Transverse colon (tissue), 4 donors: ENCODE measurements at regions not wholly inside any gene's neighbourhood (a gene's known extent, or its start where the extent isn't known, plus 50 kb on each side); places are given as distances from the start of the nearest gene placed in this dataset.

Source experiments
- DNase-seq: peaks from one replicate; pipeline ENCODE4 v3.0.0-alpha.2; 2019
- H3K27ac ChIP-seq, 4 donors: fragments of 200-600 bp; sonication (generic); 2 replicates each; pipeline ENCODE4 v1.5.1; 2016 to 2018; ENCODE audit warnings: inconsistent platforms in 4 of 4
- H3K27me3 ChIP-seq: fragments of 200-600 bp; sonication (generic); 2 replicates; pipeline ENCODE4 v1.5.1; 2017; ENCODE audit warnings: inconsistent platforms
- H3K36me3 ChIP-seq, 4 donors: fragments of 200-600 bp; sonication (generic); 2 replicates each; pipeline ENCODE4 v1.5.1; 2017 to 2019; ENCODE audit warnings: inconsistent platforms in 4 of 4
- H3K4me1 ChIP-seq, 4 donors: fragments of 200-600 bp; sonication (generic); 2 replicates each; pipeline ENCODE4 v1.5.1; 2017 to 2020; ENCODE audit warnings: inconsistent platforms in 4 of 4
- H3K4me3 ChIP-seq, 4 donors: fragments of 200-600 bp; sonication (generic); 1 replicate in 1 of 4; 2 replicates in 3 of 4; pipeline versions ENCODE4 v1.5.1 to v1.6.1; 2017 to 2019; ENCODE audit warnings: inconsistent platforms in 4 of 4
- H3K9me3 ChIP-seq, 2 donors: fragments of 200-600 bp; sonication (generic); 2 replicates each; pipeline ENCODE4 v1.5.1; 2017 to 2019; ENCODE audit warnings: inconsistent platforms in 2 of 2
- CTCF ChIP-seq, 5 experiments: fragments of 200-600 bp in 3 of 5; fragments of 450-650 bp in 2 of 5; sonication (generic) in 3 of 5; IDR thresholded peaks; 1 replicate in 2 of 5; 2 replicates in 3 of 5; pipeline ENCODE4 v1.5.1; 2016 to 2017; ENCODE audit warnings: antibody characterized with exemption in 5 of 5, inconsistent platforms in 3 of 5, mild to moderate bottlenecking in 2 of 5, moderate library complexity in 1 of 5
- EP300 ChIP-seq: sonication (generic); formaldehyde crosslinking; IDR thresholded peaks from one replicate; pipeline ENCODE4 v1.6.1; 2017; ENCODE audit warnings: antibody characterized with exemption, low read depth
- POLR2A ChIP-seq: fragments of 450-650 bp; IDR thresholded peaks from one replicate; pipeline ENCODE4 v1.6.1; 2016; ENCODE audit warnings: antibody characterized with exemption, mild to moderate bottlenecking, moderate library complexity
- POLR2AphosphoS5 ChIP-seq, 3 donors: sonication (generic); formaldehyde crosslinking; IDR thresholded peaks; one replicate each; pipeline ENCODE4 v1.6.1; 2016; ENCODE audit warnings: antibody characterized with exemption in 3 of 3
- WGBS, 2 donors: methylation state at CpG; one replicate each; pipeline ENCODE4 v1.1.5; 2018; ENCODE audit warnings: low coverage in 1 of 2; 5-methylcytosine and 5-hydroxymethylcytosine counted together
- in situ Hi-C, 4 donors: fragments of 200-750 bp; cut with MboI; loops; one replicate each; pipeline versions ENCODE4 v1.15.0 to v1.15.1; 2017; ENCODE audit warnings: low sequenced_read_pairs in 3 of 4, low pct_ligation_motif_present in 1 of 4, low pct_unique_long_range_greater_than_20kb in 1 of 4
- intact Hi-C: fragments of 100-400 bp; cut with DNase I; formaldehyde crosslinking; loops from one replicate; pipeline ENCODE4 v1.15.1; 2023; ENCODE audit warnings: low total_unique reads

GRCh38 chr10:30759423-30759822, 129.9 kb upstream of the LYZL2 start:
- DNase-seq, result no peak
- H3K27me3 ChIP-seq, result no peaks in the 10 kb centered on the region
- peaks cover 0 to 7% (median 5%) of the 10 kb centered on the region in 4 donors for H3K4me1 ChIP-seq
- in situ Hi-C loops (loop anchor here in 1 of 4 donors (25.0 kb wide), 1 partner anchor 728 kb away; no protein-coding TSS in a partner anchor), intact Hi-C loops (no loop called here)
- no peaks in the 10 kb centered on the region for H3K9me3 ChIP-seq
- H3K36me3 ChIP-seq, result no peaks in the 10 kb centered on the region
- WGBS, 2 donors, result 30 to 44% methylated on average over 1 to 3 of the region's 3 CpGs
- H3K27ac ChIP-seq, result peak overlapping the region; percentile 6 to 58 (median 36)
- no peak for TF ChIP-seq CTCF (IDR thresholded peaks at IDR 0.05)
- TF ChIP-seq POLR2A, result no peak
- TF ChIP-seq POLR2AphosphoS5 (IDR thresholded peaks at IDR 0.05), result no peak
- no peak for TF ChIP-seq EP300
- H3K4me3 ChIP-seq, result no peak overlapping the region

- Histone ChIP-seq H3K27ac (no peak overlapping the region), H3K27me3 (no peaks in the 10 kb centered on the region), H3K4me1 (peaks cover 0 to 5% (median 4%) of the 10 kb centered on the region in 4 donors), H3K4me3 (no peak overlapping the region), H3K9me3 (no peaks in the 10 kb centered on the region), H3K36me3 (no peaks in the 10 kb centered on the region)
- WGBS, 2 donors, result 45 to 62% methylated on average over 1 of the region's 1 CpG
- TF ChIP-seq POLR2AphosphoS5 (IDR thresholded peaks at IDR 0.05) (no peak), EP300 (no peak), POLR2A (no peak), CTCF (IDR thresholded peaks at IDR 0.05) (no peak)
- intact Hi-C loops, result no loop called here
- DNase-seq, result no peak
- in situ Hi-C loops, result loop anchor here in 1 of 4 donors (25.0 kb wide), 1 partner anchor 729 kb away; no protein-coding TSS in a partner anchor
Measured at GRCh38 chr10:30758338-30758737, 128.8 kb upstream of the LYZL2 start.

- Histone ChIP-seq H3K36me3 (no peaks in the 10 kb centered on the region), H3K9me3 (no peaks in the 10 kb centered on the region), H3K27ac (no peak overlapping the region), H3K4me1 (peaks cover 0 to 5% (median 3%) of the 10 kb centered on the region in 4 donors), H3K27me3 (no peaks in the 10 kb centered on the region), H3K4me3 (no peak overlapping the region)
- intact Hi-C loops, result no loop called here
- no peak for DNase-seq
- in situ Hi-C loops, result loop anchor here in 1 of 4 donors (25.0 kb wide), 1 partner anchor 730 kb away; no protein-coding TSS in a partner anchor
- TF ChIP-seq CTCF (IDR thresholded peaks at IDR 0.05) (no peak), POLR2AphosphoS5 (IDR thresholded peaks at IDR 0.05) (no peak), POLR2A (no peak), EP300 (no peak)
- WGBS, 2 donors, result 85 to 92% methylated on average over 3 of the region's 3 CpGs
Measured at GRCh38 chr10:30756896-30757295, 127.3 kb upstream of the LYZL2 start.

GRCh38 chr10:30756151-30756550, 126.6 kb upstream of the LYZL2 start:
- H3K27me3 ChIP-seq, result no peaks in the 10 kb centered on the region
- H3K9me3 ChIP-seq, result no peaks in the 10 kb centered on the region
- H3K36me3 ChIP-seq, result no peaks in the 10 kb centered on the region
- intact Hi-C loops, result no loop called here
- peak overlapping the region in 1 of 4 donors; percentile 3 for H3K27ac ChIP-seq
- DNase-seq, result no peak
- H3K4me1 ChIP-seq, result peaks cover 0 to 6% (median 4%) of the 10 kb centered on the region in 4 donors
- 79% methylated on average over 2 of the region's 2 CpGs for WGBS, 2 donors
- TF ChIP-seq POLR2A (no peak), EP300 (no peak), CTCF (IDR thresholded peaks at IDR 0.05) (no peak), POLR2AphosphoS5 (IDR thresholded peaks at IDR 0.05) (no peak)
- in situ Hi-C loops, result loop anchor here in 1 of 4 donors (25.0 kb wide), 1 partner anchor 731 kb away; no protein-coding TSS in a partner anchor
- H3K4me3 ChIP-seq, result no peak overlapping the region
